HepG2 (cell line): ENCODE measurements at regions not wholly inside any gene's neighbourhood (a gene's known extent, or its start where the extent isn't known, plus 50 kb on each side); places are given as distances from the start of the nearest gene placed in this dataset.

Experiments
- ATAC-seq: fragments of 200-7000 bp; cut with Tn5 transposase; 3 replicates; pipeline ENCODE4 v1.9.1; 2020; ENCODE audit warnings: mild to moderate bottlenecking, moderate library complexity
- BruUV-seq: library from RNA; stranded (reverse); fragments of 400-500 nt; replicated peaks from 2 replicates; lab custom pipeline; 2021; lab: Mats Ljungman, UMichigan
- CTCF ChIA-PET: fragments of 300-600 bp; formaldehyde crosslinking; extraction: SDS; loops from one replicate; lab custom pipeline; 2021; ENCODE audit warnings: low total read pairs, inconsistent platforms, low intra/inter-chr PET ratio; lab: Yijun Ruan, JAX
- POLR2A ChIA-PET: fragments of 350-600 bp; sonication (Branson Sonifier 250); formaldehyde crosslinking; loops from one replicate; lab custom pipeline; 2020; ENCODE audit warnings: antibody characterized with exemption, inconsistent platforms; lab: Yijun Ruan, JAX
- DNase-seq: peaks from one replicate; pipeline ENCODE4 v3.0.0-alpha.2; 2015; ENCODE audit warnings: low spot score
- FAIRE-seq: peaks from 3 replicates; lab custom pipeline; 2011; peaks lifted over from hg19 to GRCh38; lab: Jason Lieb, UNC
- H2AFZ ChIP-seq: one replicate; pipeline ENCODE4 v1.6.1; 2011; ENCODE audit warnings: low read length, inconsistent platforms
- H3K27ac ChIP-seq: fragments of 300-600 bp; 3 replicates; pipeline ENCODE4 v1.8.0; 2011; ENCODE audit warnings: mixed run types, mild to moderate bottlenecking, mixed read lengths, low read length, inconsistent platforms; ENCODE audit not compliant: insufficient read depth; ENCODE audit errors: extremely low read length
- H3K27me3 ChIP-seq, 2 experiments: fragments of 200-600 bp in 1 of 2; 2 replicates in 1 of 2; 3 replicates in 1 of 2; pipeline versions ENCODE4 v1.6.0 to v1.8.0; 2011; ENCODE audit warnings: low read length in 2 of 2, mild to moderate bottlenecking in 2 of 2, moderate library complexity in 2 of 2, inconsistent platforms in 1 of 2; ENCODE audit not compliant: insufficient read depth in 2 of 2, control insufficient read depth in 1 of 2
- H3K36me3 ChIP-seq, 2 experiments: fragments of 200-600 bp in 1 of 2; replicated peaks in 1 of 2; 2 replicates in 1 of 2; 3 replicates in 1 of 2; pipeline versions ENCODE4 v1.5.1 to v1.8.0; 2011; ENCODE audit warnings: low read length in 2 of 2, inconsistent platforms in 1 of 2; ENCODE audit not compliant: insufficient read depth in 2 of 2, control insufficient read depth in 1 of 2
- H3K4me1 ChIP-seq: 2 replicates; pipeline ENCODE4 v1.5.1; 2012; ENCODE audit warnings: low read length, inconsistent platforms; ENCODE audit not compliant: insufficient read depth
- H3K4me2 ChIP-seq: 2 replicates; pipeline ENCODE4 v1.6.0; 2011; ENCODE audit warnings: low read depth, low read length, inconsistent platforms
- H3K4me3 ChIP-seq, 3 experiments: fragments of 200-600 bp in 1 of 3; sonication (generic), shearing (Covaris generic) in 1 of 3; replicated peaks in 1 of 3; 2 replicates each; pipeline ENCODE4 v1.5.1; 2011 to 2016; ENCODE audit warnings: low read length in 3 of 3, inconsistent platforms in 2 of 3, low read depth in 2 of 3, mild to moderate bottlenecking in 2 of 3, control low read depth in 1 of 3, mixed read lengths in 1 of 3; ENCODE audit not compliant: insufficient read depth in 1 of 3
- H3K79me2 ChIP-seq: one replicate; pipeline ENCODE4 v1.6.1; 2011; ENCODE audit warnings: low read length, inconsistent platforms; ENCODE audit not compliant: insufficient read depth
- H3K9ac ChIP-seq: 2 replicates; pipeline ENCODE4 v1.6.0; 2011; ENCODE audit warnings: mild to moderate bottlenecking, low read depth, low read length, inconsistent platforms; ENCODE audit not compliant: insufficient read depth
- H3K9me3 ChIP-seq: 2 replicates; pipeline ENCODE4 v1.5.1; 2012; ENCODE audit warnings: mild to moderate bottlenecking, low read length
- H4K20me1 ChIP-seq: 2 replicates; pipeline ENCODE4 v1.6.0; 2011; ENCODE audit warnings: inconsistent platforms, mild to moderate bottlenecking, low read length, moderate library complexity; ENCODE audit not compliant: insufficient read depth
- ADNP ChIP-seq: sonication (generic); formaldehyde crosslinking; IDR thresholded peaks from 2 replicates; pipeline ENCODE4 v1.4.0; 2020; ENCODE audit warnings: missing genetic modification reagents
- CREM ChIP-seq, 2 experiments: sonication (generic) in 1 of 2; formaldehyde crosslinking in 1 of 2; IDR thresholded peaks; 2 replicates each; pipeline versions ENCODE4 v1.4.0 to v1.6.1; 2016 to 2020; ENCODE audit warnings: antibody characterized with exemption in 1 of 2, mild to moderate bottlenecking in 1 of 2, missing genetic modification reagents in 1 of 2
- NFATC3 ChIP-seq: sonication (generic); formaldehyde crosslinking; IDR thresholded peaks from 2 replicates; pipeline ENCODE4 v1.5.1; 2020; ENCODE audit warnings: mild to moderate bottlenecking, missing genetic modification reagents
- PBX3 ChIP-seq: sonication (generic); formaldehyde crosslinking; IDR thresholded peaks from 2 replicates; pipeline ENCODE4 v1.8.1; 2023; ENCODE audit warnings: missing genetic modification reagents, inconsistent platforms, borderline replicate concordance
- PLSCR1 ChIP-seq: sonication (generic); formaldehyde crosslinking; IDR thresholded peaks from 2 replicates; pipeline ENCODE4 v1.5.0; 2020; ENCODE audit warnings: missing genetic modification reagents, mild to moderate bottlenecking, borderline replicate concordance
- THAP11 ChIP-seq: IDR thresholded peaks from 2 replicates; pipeline ENCODE4 v1.6.1; 2016; ENCODE audit warnings: missing biosample characterization, missing genetic modification reagents
- ZNF777 ChIP-seq: sonication (generic); formaldehyde crosslinking; IDR thresholded peaks from 2 replicates; pipeline ENCODE4 v1.4.0; 2020; ENCODE audit warnings: missing genetic modification reagents
- ZSCAN5A ChIP-seq: sonication (generic); formaldehyde crosslinking; IDR thresholded peaks from 2 replicates; pipeline ENCODE4 v1.8.0; 2022; ENCODE audit warnings: mild to moderate bottlenecking, missing genetic modification reagents, borderline replicate concordance
- WGBS: methylation state at CpG from one replicate; pipeline ENCODE4 v1.1.6; 2017; ENCODE audit warnings: low lambda C conversion rate; 5-methylcytosine and 5-hydroxymethylcytosine counted together
- in situ Hi-C: cut with HindIII; loops from 2 replicates; pipeline ENCODE4 v1.10.0; 2017; ENCODE audit warnings: low pct_unique_long_range_greater_than_20kb; ENCODE audit not compliant: extremely low pct_ligation_motif_present
- intact Hi-C: fragments of 100-400 bp; cut with micrococcal nuclease; formaldehyde crosslinking; loops from one replicate; pipeline ENCODE4 v1.10.0; 2022; ENCODE audit not compliant: unreplicated experiment
- TF ChIP-seq, protein P1 (sequence below): IDR thresholded peaks from 2 replicates; pipeline ENCODE4 v1.6.1; 2016
- TF ChIP-seq, protein P2 (sequence below): sonication (generic); formaldehyde crosslinking; IDR thresholded peaks from 2 replicates; pipeline ENCODE4 v1.4.0; 2020; ENCODE audit warnings: missing genetic modification reagents, borderline replicate concordance

GRCh38 chr12:31201382-31201781, 124.6 kb downstream of the SINHCAF start (continued):
- TF ChIP-seq, protein P1, sequence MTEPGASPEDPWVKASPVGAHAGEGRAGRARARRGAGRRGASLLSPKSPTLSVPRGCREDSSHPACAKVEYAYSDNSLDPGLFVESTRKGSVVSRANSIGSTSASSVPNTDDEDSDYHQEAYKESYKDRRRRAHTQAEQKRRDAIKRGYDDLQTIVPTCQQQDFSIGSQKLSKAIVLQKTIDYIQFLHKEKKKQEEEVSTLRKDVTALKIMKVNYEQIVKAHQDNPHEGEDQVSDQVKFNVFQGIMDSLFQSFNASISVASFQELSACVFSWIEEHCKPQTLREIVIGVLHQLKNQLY: no peak
- TF ChIP-seq NFATC3 (CRISPR knock-in tag): no peak
- TF ChIP-seq ZNF777: no peak
- no peak for TF ChIP-seq PBX3 (CRISPR knock-in tag)
- no peak for TF ChIP-seq ZSCAN5A (CRISPR knock-in tag)

DNA sequence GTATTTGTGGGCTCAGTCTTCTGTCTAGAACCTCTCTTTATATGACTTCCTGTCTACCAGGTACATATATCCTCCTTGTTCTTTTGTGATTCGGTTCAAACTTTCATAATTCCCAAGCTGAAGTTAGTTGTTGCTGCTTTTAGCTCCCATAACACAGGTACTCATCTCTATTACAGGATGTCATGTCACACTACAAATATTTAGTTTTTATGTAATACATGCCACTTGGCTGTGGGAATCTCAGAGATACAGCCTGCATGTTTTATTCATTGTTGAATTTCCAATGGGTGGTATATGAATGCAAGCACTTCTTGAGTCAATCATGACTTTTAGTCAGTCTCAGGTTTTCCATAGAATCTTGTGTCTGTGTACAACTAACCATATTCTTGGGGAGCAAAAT, 122.7 kb downstream of the SINHCAF start:
- TF ChIP-seq ADNP (CRISPR knock-in tag): no peak
- TF ChIP-seq THAP11 (CRISPR knock-in tag): no peak
- TF ChIP-seq CREM (IDR thresholded peaks at IDR 0.05): no peak
- TF ChIP-seq CREM (CRISPR knock-in tag; IDR thresholded peaks at IDR 0.05): no peak
- TF ChIP-seq, protein P2, sequence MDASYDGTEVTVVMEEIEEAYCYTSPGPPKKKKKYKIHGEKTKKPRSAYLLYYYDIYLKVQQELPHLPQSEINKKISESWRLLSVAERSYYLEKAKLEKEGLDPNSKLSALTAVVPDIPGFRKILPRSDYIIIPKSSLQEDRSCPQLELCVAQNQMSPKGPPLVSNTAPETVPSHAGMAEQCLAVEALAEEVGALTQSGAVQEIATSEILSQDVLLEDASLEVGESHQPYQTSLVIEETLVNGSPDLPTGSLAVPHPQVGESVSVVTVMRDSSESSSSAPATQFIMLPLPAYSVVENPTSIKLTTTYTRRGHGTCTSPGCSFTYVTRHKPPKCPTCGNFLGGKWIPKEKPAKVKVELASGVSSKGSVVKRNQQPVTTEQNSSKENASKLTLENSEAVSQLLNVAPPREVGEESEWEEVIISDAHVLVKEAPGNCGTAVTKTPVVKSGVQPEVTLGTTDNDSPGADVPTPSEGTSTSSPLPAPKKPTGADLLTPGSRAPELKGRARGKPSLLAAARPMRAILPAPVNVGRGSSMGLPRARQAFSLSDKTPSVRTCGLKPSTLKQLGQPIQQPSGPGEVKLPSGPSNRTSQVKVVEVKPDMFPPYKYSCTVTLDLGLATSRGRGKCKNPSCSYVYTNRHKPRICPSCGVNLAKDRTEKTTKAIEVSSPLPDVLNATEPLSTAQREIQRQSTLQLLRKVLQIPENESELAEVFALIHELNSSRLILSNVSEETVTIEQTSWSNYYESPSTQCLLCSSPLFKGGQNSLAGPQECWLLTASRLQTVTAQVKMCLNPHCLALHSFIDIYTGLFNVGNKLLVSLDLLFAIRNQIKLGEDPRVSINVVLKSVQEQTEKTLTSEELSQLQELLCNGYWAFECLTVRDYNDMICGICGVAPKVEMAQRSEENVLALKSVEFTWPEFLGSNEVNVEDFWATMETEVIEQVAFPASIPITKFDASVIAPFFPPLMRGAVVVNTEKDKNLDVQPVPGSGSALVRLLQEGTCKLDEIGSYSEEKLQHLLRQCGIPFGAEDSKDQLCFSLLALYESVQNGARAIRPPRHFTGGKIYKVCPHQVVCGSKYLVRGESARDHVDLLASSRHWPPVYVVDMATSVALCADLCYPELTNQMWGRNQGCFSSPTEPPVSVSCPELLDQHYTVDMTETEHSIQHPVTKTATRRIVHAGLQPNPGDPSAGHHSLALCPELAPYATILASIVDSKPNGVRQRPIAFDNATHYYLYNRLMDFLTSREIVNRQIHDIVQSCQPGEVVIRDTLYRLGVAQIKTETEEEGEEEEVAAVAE: no peak
- TF ChIP-seq PLSCR1 (CRISPR knock-in tag): no peak
- TF ChIP-seq, all 625 proteins: peak for 0
- ATAC-seq (no peak), DNase-seq (no peak), FAIRE-seq (no peak)
- 0% methylated on average over 1 of the region's 1 CpG for WGBS
- Histone ChIP-seq H3K27ac (no peak overlapping the region), H3K4me2 (no peak overlapping the region), H3K79me2 (no peaks in the 10 kb centered on the region), H3K4me3 (no peak overlapping the region), H3K27me3 (no peaks in the 10 kb centered on the region; a peak in 1 of 5 replicates), H3K9me3 (no peaks in the 10 kb centered on the region), H3K36me3 (no peaks in the 10 kb centered on the region), H4K20me1 (no peaks in the 10 kb centered on the region), H3K4me1 (no peaks in the 10 kb centered on the region), H3K9ac (no peak overlapping the region), H2AFZ (no peak overlapping the region)
- ChIA-PET CTCF (no interaction called here), POLR2A (no interaction called here)
- in situ Hi-C loops: no loop called here
- BruUV-seq: no TSS peak
- intact Hi-C loops: no loop called here
